GM23248 (cell line): ENCODE measurements at regions not wholly inside any gene's neighbourhood (a gene's known extent, or its start where the extent isn't known, plus 50 kb on each side); places are given as distances from the start of the nearest gene placed in this dataset.

ENCODE experiments used
- DNase-seq: peaks from one replicate; pipeline ENCODE4 v3.0.0-alpha.2; 2015
- H2AFZ ChIP-seq: fragments of 200-600 bp; sonication (generic); 2 replicates; pipeline ENCODE4 v1.6.1; 2016; ENCODE audit warnings: antibody characterized with exemption
- H3F3A ChIP-seq: fragments of 200-600 bp; sonication (generic); 2 replicates; pipeline ENCODE4 v1.6.1; 2016; ENCODE audit warnings: mild to moderate bottlenecking, antibody characterized with exemption, mixed run types; ENCODE audit not compliant: insufficient read depth
- H3K27ac ChIP-seq: fragments of 200-600 bp; sonication (generic); 2 replicates; pipeline ENCODE4 v1.5.1; 2016; ENCODE audit warnings: mild to moderate bottlenecking
- H3K27me3 ChIP-seq: fragments of 200-600 bp; sonication (generic); replicated peaks from 2 replicates; pipeline ENCODE4 v1.6.1; 2016; ENCODE audit warnings: mild to moderate bottlenecking; ENCODE audit not compliant: insufficient read depth
- H3K36me3 ChIP-seq: fragments of 200-600 bp; sonication (generic); 2 replicates; pipeline ENCODE4 v1.6.1; 2016; ENCODE audit warnings: low read depth, mild to moderate bottlenecking
- H3K4me1 ChIP-seq: fragments of 200-600 bp; sonication (generic); 2 replicates; pipeline ENCODE4 v1.6.1; 2016; ENCODE audit warnings: mild to moderate bottlenecking; ENCODE audit not compliant: insufficient read depth
- H3K4me2 ChIP-seq: fragments of 200-600 bp; sonication (generic); one replicate; pipeline ENCODE4 v1.6.1; 2016; ENCODE audit warnings: mild to moderate bottlenecking; ENCODE audit not compliant: unreplicated experiment
- H3K4me3 ChIP-seq: fragments of 200-600 bp; sonication (generic); 2 replicates; pipeline ENCODE4 v1.5.1; 2016; ENCODE audit warnings: mild to moderate bottlenecking
- H3K79me2 ChIP-seq: fragments of 200-600 bp; sonication (generic); 2 replicates; pipeline ENCODE4 v1.6.1; 2016; ENCODE audit warnings: mild to moderate bottlenecking; ENCODE audit not compliant: insufficient read depth
- H3K9ac ChIP-seq: fragments of 200-600 bp; sonication (generic); 2 replicates; pipeline ENCODE4 v1.6.1; 2016; ENCODE audit warnings: mild to moderate bottlenecking
- H3K9me2 ChIP-seq: fragments of 200-600 bp; sonication (generic); 2 replicates; pipeline ENCODE4 v1.6.1; 2016; ENCODE audit warnings: mixed run types, mild to moderate bottlenecking, moderate library complexity; ENCODE audit not compliant: insufficient read depth
- H3K9me3 ChIP-seq: fragments of 200-600 bp; sonication (generic); one replicate; pipeline ENCODE4 v1.6.1; 2017; ENCODE audit warnings: low read depth
- H4K20me1 ChIP-seq: fragments of 200-600 bp; sonication (generic); 2 replicates; pipeline ENCODE4 v1.6.0; 2016; ENCODE audit not compliant: insufficient read depth
- EZH2 ChIP-seq: fragments of 200-600 bp; sonication (generic); IDR thresholded peaks from 2 replicates; pipeline ENCODE4 v1.6.1; 2018; ENCODE audit warnings: antibody characterized with exemption, mild to moderate bottlenecking; ENCODE audit not compliant: insufficient read depth, poor library complexity, severe bottlenecking
- EZH2phosphoT487 ChIP-seq: fragments of 200-600 bp; sonication (generic); IDR thresholded peaks from 2 replicates; pipeline ENCODE4 v1.6.1; 2018; ENCODE audit warnings: antibody characterized with exemption, moderate library complexity, mild to moderate bottlenecking, low read depth; ENCODE audit not compliant: insufficient read depth
- WGBS, 2 experiments: methylation state at CpG; one replicate each; pipeline ENCODE4 v1.1.6; 2015 to 2017; ENCODE audit warnings: low lambda C conversion rate in 2 of 2, low coverage in 1 of 2; ENCODE audit errors: missing lambda C conversion rate in 2 of 2; 5-methylcytosine and 5-hydroxymethylcytosine counted together
- in situ Hi-C: fragments of 300-500 bp; cut with MboI; formaldehyde crosslinking; loops from 2 replicates; pipeline ENCODE4 v1.15.0; 2020

- in situ Hi-C loops, result no loop called here
- H3K79me2 ChIP-seq, result no peaks in the 10 kb centered on the region
- WGBS, 2 experiments, result 91 to 92% methylated on average over 5 of the region's 5 CpGs
Observed at GRCh38 chr3:177882124-177882648, 654.0 kb upstream of the KCNMB2 start.

GRCh38 chr3:177883091-177883490 is 653.1 kb upstream of the KCNMB2 start:
- Histone ChIP-seq H3K27me3 (no peaks in the 10 kb centered on the region), H3F3A (no peaks in the 10 kb centered on the region), H3K36me3 (no peaks in the 10 kb centered on the region), H4K20me1 (no peaks in the 10 kb centered on the region), H3K9me2 (no peaks in the 10 kb centered on the region), H3K9me3 (no peaks in the 10 kb centered on the region), H2AFZ (no peak overlapping the region), H3K79me2 (no peaks in the 10 kb centered on the region), H3K9ac (no peak overlapping the region), H3K4me1 (no peaks in the 10 kb centered on the region), H3K27ac (no peak overlapping the region), H3K4me3 (no peak overlapping the region), H3K4me2 (no peak overlapping the region)
- TF ChIP-seq EZH2phosphoT487 (no peak), EZH2 (no peak)
- WGBS, 2 experiments, result 68 to 76% methylated on average over 2 of the region's 2 CpGs
- no peak for DNase-seq
- in situ Hi-C loops, result no loop called here

More at GRCh38 chr3:177882124-177882648, 654.0 kb upstream of the KCNMB2 start:
- Histone ChIP-seq H3K36me3 (no peaks in the 10 kb centered on the region), H3K27ac (no peak overlapping the region), H3F3A (no peaks in the 10 kb centered on the region), H3K9me3 (no peaks in the 10 kb centered on the region), H3K27me3 (no peaks in the 10 kb centered on the region), H3K4me2 (no peak overlapping the region), H3K4me3 (no peak overlapping the region), H3K4me1 (no peaks in the 10 kb centered on the region), H4K20me1 (no peaks in the 10 kb centered on the region), H3K9me2 (no peaks in the 10 kb centered on the region), H2AFZ (no peak overlapping the region), H3K9ac (no peak overlapping the region)
- no peak for DNase-seq
- TF ChIP-seq EZH2phosphoT487, result no peak

- TF ChIP-seq EZH2phosphoT487 (no peak), EZH2 (no peak)
- H3K36me3 ChIP-seq, result no peaks in the 10 kb centered on the region
- H3K9me2 ChIP-seq, result no peaks in the 10 kb centered on the region
- H3K27ac ChIP-seq, result no peak overlapping the region
- no peaks in the 10 kb centered on the region for H3K79me2 ChIP-seq
- no peaks in the 10 kb centered on the region for H3F3A ChIP-seq
- WGBS, 2 experiments, result 93 to 100% methylated on average over 1 of the region's 1 CpG
- no peak overlapping the region for H3K9ac ChIP-seq
- no peaks in the 10 kb centered on the region for H4K20me1 ChIP-seq
- no peak overlapping the region for H3K4me2 ChIP-seq
- DNase-seq, result no peak
- no peak overlapping the region for H2AFZ ChIP-seq
- no peak overlapping the region for H3K4me3 ChIP-seq
- no peaks in the 10 kb centered on the region for H3K4me1 ChIP-seq
- H3K9me3 ChIP-seq, result no peaks in the 10 kb centered on the region
- in situ Hi-C loops, result no loop called here
- no peaks in the 10 kb centered on the region for H3K27me3 ChIP-seq
Observed at GRCh38 chr3:177883957-177884356, 652.3 kb upstream of the KCNMB2 start.

- H3K4me1 ChIP-seq, result no peaks in the 10 kb centered on the region
- H3K27ac ChIP-seq, result no peak overlapping the region
- TF ChIP-seq EZH2phosphoT487 (no peak), EZH2 (no peak)
- H3K79me2 ChIP-seq, result no peaks in the 10 kb centered on the region
- H3K9ac ChIP-seq, result no peak overlapping the region
- no peak overlapping the region for H3K4me2 ChIP-seq
- no peak overlapping the region for H2AFZ ChIP-seq
- no peaks in the 10 kb centered on the region for H3K9me2 ChIP-seq
- H3K4me3 ChIP-seq, result no peak overlapping the region
- no peaks in the 10 kb centered on the region for H4K20me1 ChIP-seq
- H3K27me3 ChIP-seq, result no peaks in the 10 kb centered on the region
- DNase-seq, result no peak
- in situ Hi-C loops, result no loop called here
- 93 to 94% methylated on average over 5 of the region's 5 CpGs for WGBS, 2 experiments
- H3K9me3 ChIP-seq, result no peaks in the 10 kb centered on the region
- no peaks in the 10 kb centered on the region for H3F3A ChIP-seq
- H3K36me3 ChIP-seq, result no peaks in the 10 kb centered on the region
Observed at GRCh38 chr3:177885063-177885462, 651.2 kb upstream of the KCNMB2 start.

GRCh38 chr3:177886501-177886900 is 649.7 kb upstream of the KCNMB2 start:
- H3K9me2 ChIP-seq, result no peaks in the 10 kb centered on the region
- TF ChIP-seq EZH2phosphoT487 (no peak), EZH2 (no peak)
- no peak overlapping the region for H2AFZ ChIP-seq
- no peaks in the 10 kb centered on the region for H3K36me3 ChIP-seq
- no peaks in the 10 kb centered on the region for H3K4me1 ChIP-seq
- no peaks in the 10 kb centered on the region for H4K20me1 ChIP-seq
- no peaks in the 10 kb centered on the region for H3K79me2 ChIP-seq
- H3K9me3 ChIP-seq, result no peaks in the 10 kb centered on the region
- no peaks in the 10 kb centered on the region for H3K27me3 ChIP-seq
- no peak overlapping the region for H3K9ac ChIP-seq
- no peak for DNase-seq
- in situ Hi-C loops, result no loop called here
- WGBS, 2 experiments, result 74 to 79% methylated on average over 3 of the region's 3 CpGs
- H3K4me2 ChIP-seq, result no peak overlapping the region
- no peak overlapping the region for H3K27ac ChIP-seq
- no peaks in the 10 kb centered on the region for H3F3A ChIP-seq
- no peak overlapping the region for H3K4me3 ChIP-seq
